Nephron (organoid): ENCODE measurements at regions not wholly inside any gene's neighbourhood (a gene's known extent, or its start where the extent isn't known, plus 50 kb on each side); places are given as distances from the start of the nearest gene placed in this dataset.
A peak's percentile ranks its signal among the peaks of the same experiment; 100 is the strongest.

ENCODE experiments used
- H3K27ac Mint-ChIP-seq, 3 experiments: 2 replicates each; pipeline ENCODE4 v1.8.0; 2020; ENCODE audit warnings: mixed read lengths in 3 of 3, mild to moderate bottlenecking in 2 of 3, moderate library complexity in 1 of 3
- H3K27me3 Mint-ChIP-seq: 2 replicates; pipeline ENCODE4 v1.8.0; 2021; ENCODE audit warnings: low read depth, mild to moderate bottlenecking, moderate library complexity, mixed read lengths
- H3K36me3 Mint-ChIP-seq: 2 replicates; pipeline ENCODE4 v1.8.0; 2020; ENCODE audit warnings: low read depth, mixed read lengths
- H3K4me1 Mint-ChIP-seq: 2 replicates; pipeline ENCODE4 v1.8.0; 2020; ENCODE audit warnings: mixed read lengths
- H3K4me3 Mint-ChIP-seq, 3 experiments: 2 replicates each; pipeline ENCODE4 v1.8.0; 2020; ENCODE audit warnings: mild to moderate bottlenecking in 3 of 3, mixed read lengths in 3 of 3, moderate library complexity in 2 of 3
- H3K9me3 Mint-ChIP-seq: 2 replicates; pipeline ENCODE4 v1.8.0; 2020; ENCODE audit warnings: mixed read lengths
- CTCF ChIP-seq, 3 experiments: fragments of 200-600 bp; sonication (generic); IDR thresholded peaks; one replicate each; pipeline ENCODE4 v1.5.0; 2021; ENCODE audit warnings: antibody characterized with exemption in 3 of 3; ENCODE audit not compliant: unreplicated experiment in 3 of 3

- peaks cover 8% of the 10 kb centered on the region for H3K27me3 Mint-ChIP-seq
- no peaks in the 10 kb centered on the region for H3K9me3 Mint-ChIP-seq
- H3K4me1 Mint-ChIP-seq, result no peaks in the 10 kb centered on the region
- no peak overlapping the region for H3K27ac Mint-ChIP-seq
- TF ChIP-seq CTCF (IDR thresholded peaks at IDR 0.05; ENCODE audit: unreplicated experiment in 3 of 3), result no peak
- H3K36me3 Mint-ChIP-seq, result no peaks in the 10 kb centered on the region
- H3K4me3 Mint-ChIP-seq, result no peak overlapping the region
Measured at GRCh38 chr3:62995530-62995929, 120.3 kb upstream of the CADPS start.

GRCh38 chr3:62997369-62997768, 122.2 kb upstream of the CADPS start:
- TF ChIP-seq CTCF (IDR thresholded peaks at IDR 0.05; ENCODE audit: unreplicated experiment in 3 of 3), result no peak
- Mint-ChIP-seq H3K9me3 (no peaks in the 10 kb centered on the region), H3K36me3 (no peaks in the 10 kb centered on the region), H3K4me1 (no peaks in the 10 kb centered on the region), H3K4me3 (no peak overlapping the region), H3K27ac (no peak overlapping the region), H3K27me3 (peaks cover 8% of the 10 kb centered on the region)

DNA sequence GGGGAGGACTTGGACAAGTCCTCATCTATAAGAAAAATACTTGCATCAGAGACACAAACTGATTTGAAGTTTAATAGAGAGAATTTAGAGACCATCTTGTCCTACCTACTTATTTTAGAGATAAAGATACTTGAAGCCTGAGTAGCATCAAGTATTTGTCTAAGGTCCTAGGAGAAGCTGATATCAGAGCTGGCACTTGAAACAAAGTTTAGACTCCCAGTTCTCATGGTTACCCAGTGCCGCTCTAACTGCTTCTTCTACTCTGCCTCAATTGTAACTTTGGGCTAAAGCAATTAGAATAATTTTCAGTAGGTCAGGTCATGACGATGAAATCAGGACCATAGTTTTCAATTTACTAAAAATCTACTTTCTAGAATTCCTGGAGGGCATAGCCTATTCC, 123.9 kb upstream of the CADPS start:
- Mint-ChIP-seq H3K4me3 (no peak overlapping the region), H3K27me3 (peaks cover 8% of the 10 kb centered on the region), H3K27ac (no peak overlapping the region), H3K9me3 (peaks cover 8% of the 10 kb centered on the region), H3K36me3 (no peaks in the 10 kb centered on the region), H3K4me1 (no peaks in the 10 kb centered on the region)
- TF ChIP-seq CTCF (IDR thresholded peaks at IDR 0.05; ENCODE audit: unreplicated experiment in 3 of 3), result no peak

GRCh38 chr3:62999791-63000190, 124.6 kb upstream of the CADPS start:
- Mint-ChIP-seq H3K4me3 (no peak overlapping the region), H3K36me3 (peaks cover 3% of the 10 kb centered on the region), H3K9me3 (peaks cover 12% of the 10 kb centered on the region)

DNA sequence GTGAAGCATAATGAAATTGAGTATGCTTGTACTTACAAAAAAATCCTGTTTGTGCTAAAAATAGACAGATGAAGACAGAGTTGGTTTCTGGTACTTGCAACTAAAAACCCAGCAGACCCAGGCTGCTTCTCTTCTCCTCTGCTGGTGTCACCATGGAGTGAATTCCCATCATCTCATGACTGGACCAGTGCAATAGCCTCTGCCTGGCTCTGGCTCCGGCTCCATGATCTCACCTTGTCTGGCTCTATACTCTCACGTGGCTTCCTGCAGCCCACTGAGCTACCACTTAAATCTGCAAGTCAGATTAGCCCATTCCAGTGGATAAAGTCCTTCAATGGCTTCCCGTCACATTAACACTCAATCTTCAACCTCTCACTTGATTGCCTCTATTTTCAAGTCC, 129.2 kb upstream of the CADPS start:
- Mint-ChIP-seq H3K27me3 (peaks cover 4% of the 10 kb centered on the region), H3K36me3 (peaks cover 4% of the 10 kb centered on the region), H3K4me1 (no peaks in the 10 kb centered on the region), H3K27ac (no peak overlapping the region), H3K9me3 (peaks cover 12% of the 10 kb centered on the region), H3K4me3 (no peak overlapping the region)
- TF ChIP-seq CTCF (IDR thresholded peaks at IDR 0.05; ENCODE audit: unreplicated experiment in 3 of 3), result no peak

More at GRCh38 chr3:62999791-63000190, 124.6 kb upstream of the CADPS start:
- Mint-ChIP-seq H3K27ac (no peak overlapping the region), H3K27me3 (peaks cover 7% of the 10 kb centered on the region), H3K4me1 (no peaks in the 10 kb centered on the region)
- no peak for TF ChIP-seq CTCF (IDR thresholded peaks at IDR 0.05; ENCODE audit: unreplicated experiment in 3 of 3)

DNA sequence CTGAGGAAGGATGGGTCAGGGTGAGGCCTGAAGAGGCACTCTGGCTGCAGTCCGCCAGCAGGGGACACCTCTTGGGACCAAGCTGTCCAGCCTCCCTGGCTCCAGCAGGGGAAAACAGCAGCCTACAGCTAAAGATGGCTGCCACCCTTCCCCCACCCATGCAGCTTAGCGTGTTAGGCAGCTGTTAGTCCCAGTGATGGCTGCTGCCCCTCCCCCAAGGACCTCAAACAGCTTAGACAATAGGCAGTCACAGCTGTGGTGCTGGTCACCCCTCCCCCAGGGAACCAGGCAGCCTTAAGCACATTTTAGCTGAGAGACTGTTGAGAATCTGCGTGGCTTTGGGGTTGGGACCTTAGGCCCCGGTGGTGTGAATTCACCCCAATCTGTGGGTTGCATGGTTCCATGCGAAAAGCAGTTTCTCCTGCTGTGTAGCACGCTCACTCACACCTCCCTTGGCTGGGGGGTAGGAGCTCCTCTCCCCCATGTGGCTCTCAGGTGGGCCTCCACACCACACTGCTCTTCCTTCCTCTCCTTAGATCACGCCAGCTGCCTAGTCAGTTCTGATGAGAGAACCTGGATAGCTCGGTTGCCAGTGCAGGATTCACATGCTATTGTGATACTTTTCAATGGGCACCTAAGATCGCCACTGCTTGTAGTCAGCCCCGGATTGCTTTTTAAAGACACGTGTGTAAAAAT, 140.5 kb upstream of the CADPS start:
- Mint-ChIP-seq H3K27me3 (peaks cover 5% of the 10 kb centered on the region), H3K4me3 (no peak overlapping the region), H3K36me3 (no peaks in the 10 kb centered on the region), H3K4me1 (peaks cover 5% of the 10 kb centered on the region), H3K9me3 (peaks cover 3% of the 10 kb centered on the region), H3K27ac (peak overlapping the region in 1 of 3 experiments; percentile 59)
- TF ChIP-seq CTCF (IDR thresholded peaks at IDR 0.05; ENCODE audit: unreplicated experiment in 3 of 3), result no peak
